GM12875 (cell line): ENCODE measurements at regions not wholly inside any gene's neighbourhood (a gene's known extent, or its start where the extent isn't known, plus 50 kb on each side); places are given as distances from the start of the nearest gene placed in this dataset.

Experiments
- H3K4me3 ChIP-seq: one replicate; pipeline ENCODE4 v1.5.1; 2011; ENCODE audit warnings: low read depth, low read length, control low read depth
- CTCF ChIP-seq: IDR thresholded peaks from 2 replicates; pipeline ENCODE4 v1.5.1; 2011; ENCODE audit warnings: low read depth, mild to moderate bottlenecking, control low read depth, inconsistent platforms, low read length, moderate library complexity, borderline replicate concordance; ENCODE audit not compliant: insufficient read depth

GRCh38 chr1:184827600-184828368 is 73.1 kb upstream of the EDEM3 start:
- no peak overlapping the region for H3K4me3 ChIP-seq
- no peak for TF ChIP-seq CTCF

GRCh38 chr1:184826001-184826400 is 71.3 kb upstream of the EDEM3 start:
- TF ChIP-seq CTCF = no peak
- no peak overlapping the region for H3K4me3 ChIP-seq

GRCh38 chr1:184825571-184825970 is 70.9 kb upstream of the EDEM3 start:
- no peak for TF ChIP-seq CTCF
- no peak overlapping the region for H3K4me3 ChIP-seq

GRCh38 chr1:184824691-184825323 is 70.1 kb upstream of the EDEM3 start:
- TF ChIP-seq CTCF = no peak
- no peak overlapping the region for H3K4me3 ChIP-seq

- no peak overlapping the region for H3K4me3 ChIP-seq
- no peak for TF ChIP-seq CTCF
Observed at GRCh38 chr1:184823080-184823479, 68.4 kb upstream of the EDEM3 start.

GRCh38 chr1:184822267-184822666 is 67.6 kb upstream of the EDEM3 start:
- H3K4me3 ChIP-seq = no peak overlapping the region

More at GRCh38 chr1:184822267-184822666, 67.6 kb upstream of the EDEM3 start:
- no peak for TF ChIP-seq CTCF
